ENCODE measurements at regions not wholly inside any gene's neighbourhood (a gene's known extent, or its start where the extent isn't known, plus 50 kb on each side); places are given as distances from the start of the nearest gene placed in this dataset.

GRCh38 chr21:35268817-35269216 is 219.7 kb upstream of the RUNX1 start:
- no peak for TF ChIP-seq POLR2A (IDR thresholded peaks at IDR 0.05; ENCODE audit: low read depth, low read length)
- TF ChIP-seq POLR2AphosphoS5 (IDR thresholded peaks at IDR 0.05; ENCODE audit: low read depth, low read length), result no peak

All from GM12892 (cell line).